NB4 (cell line): ENCODE measurements at regions not wholly inside any gene's neighbourhood (a gene's known extent, or its start where the extent isn't known, plus 50 kb on each side); places are given as distances from the start of the nearest gene placed in this dataset.

Experiments used
- DNase-seq: peaks from one replicate; pipeline ENCODE4 v3.0.0; 2010; ENCODE audit warnings: low read depth
- H3K4me3 ChIP-seq: one replicate; pipeline ENCODE4 v1.5.1; 2011; ENCODE audit warnings: mild to moderate bottlenecking, low read depth, low read length, moderate library complexity
- CTCF ChIP-seq: IDR thresholded peaks from one replicate; pipeline ENCODE4 v1.5.1; 2012; ENCODE audit warnings: low read depth, low read length
- MAX ChIP-seq: IDR thresholded peaks from 2 replicates; pipeline ENCODE4 v1.6.1; 2011; ENCODE audit warnings: low read depth, low read length
- MYC ChIP-seq: IDR thresholded peaks from 2 replicates; pipeline ENCODE4 v1.6.1; 2011; ENCODE audit warnings: low read depth, low read length
- POLR2A ChIP-seq: IDR thresholded peaks from 2 replicates; pipeline ENCODE4 v1.6.1; 2011; ENCODE audit warnings: mild to moderate bottlenecking; ENCODE audit not compliant: insufficient read length; ENCODE audit errors: extremely low read depth

GRCh38 chr7:131955679-131956078 is 399.3 kb upstream of the PODXL start:
- no peak overlapping the region for H3K4me3 ChIP-seq
- TF ChIP-seq MAX, result no peak
- no peak for TF ChIP-seq POLR2A
- TF ChIP-seq MYC, result no peak
- no peak for TF ChIP-seq CTCF

DNA sequence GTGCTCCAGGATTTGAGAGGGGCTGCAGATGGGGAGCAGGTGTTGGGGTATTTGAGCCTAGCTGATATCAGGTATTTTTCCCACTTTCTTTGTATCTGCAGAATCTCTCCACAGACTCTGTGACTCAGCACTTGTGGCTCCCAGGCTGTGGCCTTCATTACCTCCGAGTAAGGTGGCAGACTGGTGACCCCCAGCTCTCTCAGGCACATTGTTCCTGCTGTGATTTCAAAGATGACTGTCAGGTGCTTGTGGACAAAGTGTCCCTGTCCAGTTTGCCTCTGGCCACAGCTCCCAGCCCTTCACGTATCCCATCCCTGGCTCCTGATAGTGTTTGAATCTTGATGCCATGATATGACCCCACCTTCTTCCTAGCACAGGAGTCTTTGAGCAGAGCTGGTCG is 396.8 kb upstream of the PODXL start:
- no peak for DNase-seq
- H3K4me3 ChIP-seq, result no peak overlapping the region
- TF ChIP-seq MYC, result no peak
- no peak for TF ChIP-seq CTCF
- no peak for TF ChIP-seq POLR2A
- TF ChIP-seq MAX, result no peak

More at GRCh38 chr7:131955679-131956078, 399.3 kb upstream of the PODXL start:
- DNase-seq, result no peak

GRCh38 chr7:131952365-131952764 is 395.9 kb upstream of the PODXL start:
- no peak for DNase-seq
- TF ChIP-seq POLR2A (no peak), MYC (no peak), MAX (no peak), CTCF (no peak)
- no peak overlapping the region for H3K4me3 ChIP-seq

- DNase-seq, result no peak
These were observed 394.3 kb upstream of the PODXL start for GRCh38 chr7:131950758-131951157.

GRCh38 chr7:131949659-131950058 is 393.2 kb upstream of the PODXL start:
- TF ChIP-seq CTCF (no peak), MAX (no peak), POLR2A (no peak), MYC (no peak)
- DNase-seq, result no peak
- no peak overlapping the region for H3K4me3 ChIP-seq

More at GRCh38 chr7:131950758-131951157, 394.3 kb upstream of the PODXL start:
- no peak overlapping the region for H3K4me3 ChIP-seq
- no peak for TF ChIP-seq MAX
- no peak for TF ChIP-seq CTCF
- TF ChIP-seq POLR2A, result no peak
- TF ChIP-seq MYC, result no peak
